ENCODE measurements at regions not wholly inside any gene's neighbourhood (a gene's known extent, or its start where the extent isn't known, plus 50 kb on each side); places are given as distances from the start of the nearest gene placed in this dataset.
"Not testable (repeated sequence)": the region's sequence is repeated elsewhere in the genome, so short reads cannot be mapped to it uniquely, and the experiment has no call there.

DNA sequence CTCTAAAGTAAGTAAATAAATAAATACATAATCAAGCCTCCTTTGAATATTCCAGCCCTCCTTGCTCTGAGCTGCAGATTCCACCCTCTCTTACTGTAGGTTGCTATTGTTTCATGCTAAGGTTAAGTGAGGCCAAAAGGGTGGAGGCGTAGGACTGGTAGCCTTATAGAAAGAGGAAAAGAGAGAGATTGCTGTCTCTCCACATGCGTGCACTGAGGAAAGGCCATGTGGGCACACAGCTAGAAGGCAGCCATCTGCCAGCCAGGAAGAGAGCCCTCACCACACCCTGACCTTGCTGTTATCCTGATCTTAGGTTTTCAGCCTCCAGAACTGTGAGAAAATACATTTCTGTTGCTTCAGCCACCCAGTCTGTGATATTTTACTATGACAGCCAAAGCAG is 52.0 kb upstream of the GPCPD1 start:
- Histone ChIP-seq H3K4me3 (no peak overlapping the region), H3K27ac (no peak overlapping the region), H3K36me3 (replicated peaks in 1 of 2; ENCODE audit: insufficient read depth in 1 of 2, low read depth in 2 of 2) (no peaks in the 10 kb centered on the region), H3K27me3 (no peaks in the 10 kb centered on the region), H3K9me3 (no peaks in the 10 kb centered on the region), H3K4me1 (peaks cover 5% of the 10 kb centered on the region)
- TF ChIP-seq POLR2A (IDR thresholded peaks at IDR 0.05): no peak
- intact Hi-C loops (cut with DNase I): no loop called here
- ATAC-seq: no peak
- WGBS, 2 donors: 71 to 85% methylated on average over 2 of the region's 2 CpGs
- no peak for DNase-seq

DNA sequence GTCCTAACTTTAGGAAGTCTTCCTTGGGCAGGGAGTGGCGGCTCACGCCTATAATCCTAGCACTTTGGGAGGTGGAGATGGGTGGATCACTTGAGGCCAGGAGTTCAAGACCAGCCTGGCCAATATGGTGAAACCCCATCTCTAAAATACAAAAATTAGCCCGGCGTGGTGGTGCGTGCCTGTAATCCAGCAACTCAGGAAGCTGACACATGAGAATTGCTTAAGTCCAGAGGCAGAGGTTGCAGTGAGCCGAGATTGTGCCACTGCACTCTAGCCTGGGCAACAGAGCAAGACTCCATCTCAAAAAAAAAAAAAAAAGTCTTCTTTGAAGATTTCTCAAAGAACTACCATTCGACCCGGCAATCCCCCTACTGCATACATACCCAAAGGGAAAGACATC is 50.0 kb upstream of the GPCPD1 start:
- H3K36me3 ChIP-seq (replicated peaks in 1 of 2; ENCODE audit: insufficient read depth in 1 of 2, low read depth in 2 of 2); intact Hi-C loops (cut with DNase I); H3K9me3 ChIP-seq; ATAC-seq; H3K27ac ChIP-seq; H3K4me3 ChIP-seq; H3K27me3 ChIP-seq; DNase-seq: not testable (repeated sequence)
- peaks cover 13% of the 10 kb centered on the region for H3K4me1 ChIP-seq
- WGBS, 2 donors: 68 to 82% methylated on average over 8 of the region's 8 CpGs
